BE2C (cell line): ENCODE measurements at regions not wholly inside any gene's neighbourhood (a gene's known extent, or its start where the extent isn't known, plus 50 kb on each side); places are given as distances from the start of the nearest gene placed in this dataset.

Experiments
- DNase-seq: peaks from one replicate; pipeline ENCODE4 v3.0.0-alpha.2; 2020
- H3K27me3 ChIP-seq: fragments of 250-450 bp; sonication (Bioruptor Pico); 2 replicates; pipeline ENCODE4 v1.5.1; 2020; ENCODE audit warnings: mild to moderate bottlenecking
- H3K36me3 ChIP-seq: fragments of 250-450 bp; sonication (Bioruptor Pico); 2 replicates; pipeline ENCODE4 v1.5.1; 2020; ENCODE audit warnings: mild to moderate bottlenecking
- H3K4me1 ChIP-seq: fragments of 250-450 bp; sonication (Bioruptor Pico); 2 replicates; pipeline ENCODE4 v1.5.1; 2020
- H3K4me3 ChIP-seq: 2 replicates; pipeline ENCODE4 v1.5.1; 2011; ENCODE audit warnings: low read depth, low read length
- H3K9me3 ChIP-seq: fragments of 250-450 bp; sonication (Bioruptor Pico); 2 replicates; pipeline ENCODE4 v1.5.1; 2020
- CTCF ChIP-seq: IDR thresholded peaks from 2 replicates; pipeline ENCODE4 v1.5.1; 2012; ENCODE audit warnings: mild to moderate bottlenecking, low read depth, low read length

- H3K36me3 ChIP-seq, result no peaks in the 10 kb centered on the region
- no peak overlapping the region for H3K4me3 ChIP-seq
- no peak for DNase-seq
- H3K9me3 ChIP-seq, result no peaks in the 10 kb centered on the region
- TF ChIP-seq CTCF, result no peak
- no peaks in the 10 kb centered on the region for H3K27me3 ChIP-seq
- no peaks in the 10 kb centered on the region for H3K4me1 ChIP-seq
Observed at GRCh38 chr12:28645891-28646290, 455.6 kb downstream of the CCDC91 start.

- H3K4me3 ChIP-seq, result no peak overlapping the region
- no peaks in the 10 kb centered on the region for H3K36me3 ChIP-seq
- no peak for TF ChIP-seq CTCF
- no peaks in the 10 kb centered on the region for H3K27me3 ChIP-seq
- no peaks in the 10 kb centered on the region for H3K4me1 ChIP-seq
- no peak for DNase-seq
- H3K9me3 ChIP-seq, result no peaks in the 10 kb centered on the region
Observed at GRCh38 chr12:28650906-28651305, 460.6 kb downstream of the CCDC91 start.

GRCh38 chr12:28652239-28652638 is 462.0 kb downstream of the CCDC91 start:
- no peak for TF ChIP-seq CTCF
- Histone ChIP-seq H3K9me3 (no peaks in the 10 kb centered on the region), H3K27me3 (no peaks in the 10 kb centered on the region), H3K4me3 (no peak overlapping the region), H3K4me1 (no peaks in the 10 kb centered on the region), H3K36me3 (no peaks in the 10 kb centered on the region)
- DNase-seq, result no peak

- no peak for TF ChIP-seq CTCF
- H3K9me3 ChIP-seq, result no peaks in the 10 kb centered on the region
- no peaks in the 10 kb centered on the region for H3K27me3 ChIP-seq
- H3K36me3 ChIP-seq, result no peaks in the 10 kb centered on the region
- H3K4me3 ChIP-seq, result no peak overlapping the region
- no peaks in the 10 kb centered on the region for H3K4me1 ChIP-seq
- no peak for DNase-seq
Observed at GRCh38 chr12:28681980-28682379, 467.1 kb upstream of the FAR2 start.

GRCh38 chr12:28683366-28683765 is 465.7 kb upstream of the FAR2 start:
- H3K4me3 ChIP-seq, result no peak overlapping the region
- H3K27me3 ChIP-seq, result no peaks in the 10 kb centered on the region
- H3K9me3 ChIP-seq, result no peaks in the 10 kb centered on the region
- TF ChIP-seq CTCF, result no peak
- no peaks in the 10 kb centered on the region for H3K36me3 ChIP-seq
- DNase-seq, result no peak
- H3K4me1 ChIP-seq, result no peaks in the 10 kb centered on the region

- DNase-seq, result no peak
- no peaks in the 10 kb centered on the region for H3K36me3 ChIP-seq
- H3K9me3 ChIP-seq, result no peaks in the 10 kb centered on the region
- no peaks in the 10 kb centered on the region for H3K27me3 ChIP-seq
- H3K4me1 ChIP-seq, result no peaks in the 10 kb centered on the region
- no peak for TF ChIP-seq CTCF
- no peak overlapping the region for H3K4me3 ChIP-seq
Observed at GRCh38 chr12:28689398-28690175, 459.5 kb upstream of the FAR2 start.
